H9 (cell line): ENCODE measurements at regions not wholly inside any gene's neighbourhood (a gene's known extent, or its start where the extent isn't known, plus 50 kb on each side); places are given as distances from the start of the nearest gene placed in this dataset.
A peak's percentile ranks its signal among the peaks of the same experiment; 100 is the strongest.

Experiments
- DNase-seq: peaks from one replicate; pipeline ENCODE4 v3.0.0-alpha.2; 2017
- H2AFZ ChIP-seq: one replicate; pipeline ENCODE4 v1.6.1; 2013; ENCODE audit warnings: mild to moderate bottlenecking, low read length, control low read depth, moderate library complexity
- H2AK5ac ChIP-seq: 2 replicates; pipeline ENCODE4 v1.6.1; 2013; ENCODE audit warnings: low read length, control low read depth, mixed read lengths; ENCODE audit not compliant: insufficient read length
- H2BK120ac ChIP-seq: one replicate; pipeline ENCODE4 v1.6.1; 2013; ENCODE audit warnings: low read depth, mild to moderate bottlenecking, low read length, control low read depth, inconsistent platforms; ENCODE audit not compliant: poor library complexity, severe bottlenecking
- H2BK12ac ChIP-seq: 2 replicates; pipeline ENCODE4 v1.6.1; 2013; ENCODE audit warnings: low read length, control low read depth, mixed read lengths, low read depth; ENCODE audit not compliant: insufficient read length
- H2BK15ac ChIP-seq: 2 replicates; pipeline ENCODE4 v1.6.1; 2013; ENCODE audit warnings: low read depth, low read length, control low read depth
- H2BK20ac ChIP-seq: one replicate; pipeline ENCODE4 v1.6.1; 2013; ENCODE audit warnings: low read depth, mild to moderate bottlenecking, low read length, control low read depth, inconsistent platforms; ENCODE audit not compliant: poor library complexity, severe bottlenecking
- H2BK5ac ChIP-seq: 2 replicates; pipeline ENCODE4 v1.6.1; 2013; ENCODE audit warnings: low read length, control low read depth, mixed read lengths; ENCODE audit not compliant: insufficient read length
- H3K14ac ChIP-seq: 2 replicates; pipeline ENCODE4 v1.6.1; 2013; ENCODE audit warnings: low read length, control low read depth; ENCODE audit not compliant: insufficient read depth
- H3K18ac ChIP-seq: 2 replicates; pipeline ENCODE4 v1.6.1; 2013; ENCODE audit warnings: low read depth, mild to moderate bottlenecking, mixed read lengths, low read length, control low read depth; ENCODE audit not compliant: insufficient read length
- H3K23ac ChIP-seq: 2 replicates; pipeline ENCODE4 v1.6.1; 2013; ENCODE audit warnings: low read length, control low read depth, mixed read lengths, low read depth; ENCODE audit not compliant: insufficient read length
- H3K23me2 ChIP-seq: 2 replicates; pipeline ENCODE4 v1.6.1; 2013; ENCODE audit warnings: low read depth, mild to moderate bottlenecking, mixed read lengths, low read length, control low read depth; ENCODE audit not compliant: insufficient read length, poor library complexity, severe bottlenecking
- H3K27ac ChIP-seq: 2 replicates; pipeline ENCODE4 v1.5.1; 2013; ENCODE audit warnings: low read length, control low read depth, mixed read lengths, low read depth; ENCODE audit not compliant: insufficient read length
- H3K27me3 ChIP-seq: 2 replicates; pipeline ENCODE4 v1.6.1; 2013; ENCODE audit warnings: low read length, control low read depth, inconsistent platforms; ENCODE audit not compliant: insufficient read depth
- H3K4ac ChIP-seq: 2 replicates; pipeline ENCODE4 v1.6.1; 2013; ENCODE audit warnings: low read depth, mild to moderate bottlenecking, control low read depth, inconsistent platforms, low read length, moderate library complexity
- H3K4me1 ChIP-seq: 2 replicates; pipeline ENCODE4 v1.6.1; 2013; ENCODE audit warnings: low read length, control low read depth, inconsistent platforms; ENCODE audit not compliant: insufficient read depth
- H3K4me2 ChIP-seq: 2 replicates; pipeline ENCODE4 v1.6.1; 2013; ENCODE audit warnings: low read length, control low read depth, mixed read lengths; ENCODE audit not compliant: insufficient read length, insufficient read depth
- H3K56ac ChIP-seq: 2 replicates; pipeline ENCODE4 v1.6.1; 2013; ENCODE audit warnings: low read depth, mild to moderate bottlenecking, mixed read lengths, low read length, control low read depth; ENCODE audit not compliant: insufficient read length
- H3K79me1 ChIP-seq: 2 replicates; pipeline ENCODE4 v1.6.1; 2013; ENCODE audit warnings: low read depth, mild to moderate bottlenecking, moderate library complexity, low read length, control low read depth, inconsistent platforms; ENCODE audit not compliant: insufficient read depth, poor library complexity, severe bottlenecking
- H3K79me2 ChIP-seq: 2 replicates; pipeline ENCODE4 v1.6.1; 2013; ENCODE audit warnings: low read length, control low read depth, inconsistent platforms; ENCODE audit not compliant: insufficient read depth
- H3K9ac ChIP-seq: 2 replicates; pipeline ENCODE4 v1.6.1; 2013; ENCODE audit warnings: low read length, control low read depth, mixed read lengths; ENCODE audit not compliant: insufficient read length; ENCODE audit errors: extremely low read depth
- H3K9me3 ChIP-seq: one replicate; pipeline ENCODE4 v1.6.1; 2013; ENCODE audit warnings: low read depth, low read length, inconsistent platforms; ENCODE audit not compliant: control insufficient read depth
- H3T11ph ChIP-seq: one replicate; pipeline ENCODE4 v1.6.1; 2013; ENCODE audit warnings: mild to moderate bottlenecking, low read length, control low read depth, inconsistent platforms
- H4K20me1 ChIP-seq: one replicate; pipeline ENCODE4 v1.6.1; 2013; ENCODE audit not compliant: control insufficient read depth, insufficient read length, insufficient read depth
- H4K5ac ChIP-seq: 2 replicates; pipeline ENCODE4 v1.6.1; 2013; ENCODE audit warnings: low read depth, mild to moderate bottlenecking, mixed read lengths, low read length, control low read depth; ENCODE audit not compliant: insufficient read length
- H4K8ac ChIP-seq: replicated peaks from 2 replicates; pipeline ENCODE4 v1.6.1; 2013; ENCODE audit warnings: low read length, control low read depth, mixed read lengths, low read depth; ENCODE audit not compliant: insufficient read length
- H4K91ac ChIP-seq: 2 replicates; pipeline ENCODE4 v1.6.1; 2013; ENCODE audit warnings: low read depth, mild to moderate bottlenecking, moderate library complexity, mixed read lengths, low read length, control low read depth; ENCODE audit not compliant: insufficient read length
- H3K27ac Mint-ChIP-seq, 3 experiments: 2 replicates in 2 of 3; 3 replicates in 1 of 3; pipeline ENCODE4 v1.8.0; 2020 to 2021; ENCODE audit warnings: mixed read lengths in 3 of 3, mild to moderate bottlenecking in 1 of 3, moderate library complexity in 1 of 3
- H3K27me3 Mint-ChIP-seq: 2 replicates; pipeline ENCODE4 v1.8.0; 2021; ENCODE audit warnings: low read depth, mild to moderate bottlenecking, moderate library complexity, mixed read lengths
- H3K36me3 Mint-ChIP-seq, 3 experiments: 2 replicates in 2 of 3; 3 replicates in 1 of 3; pipeline ENCODE4 v1.8.0; 2020 to 2021; ENCODE audit warnings: low read depth in 3 of 3, mixed read lengths in 3 of 3; ENCODE audit not compliant: insufficient read depth in 1 of 3
- H3K4me1 Mint-ChIP-seq, 2 experiments: 2 replicates each; pipeline ENCODE4 v1.8.0; 2020; ENCODE audit warnings: mixed read lengths in 2 of 2
- H3K4me3 Mint-ChIP-seq, 2 experiments: 2 replicates in 1 of 2; 3 replicates in 1 of 2; pipeline ENCODE4 v1.8.0; 2020 to 2021; ENCODE audit warnings: mild to moderate bottlenecking in 2 of 2, mixed read lengths in 2 of 2, moderate library complexity in 1 of 2
- H3K9me3 Mint-ChIP-seq, 2 experiments: 2 replicates in 1 of 2; 3 replicates in 1 of 2; pipeline ENCODE4 v1.8.0; 2020; ENCODE audit warnings: mild to moderate bottlenecking in 2 of 2, mixed read lengths in 2 of 2, moderate library complexity in 1 of 2
- CTCF ChIP-seq: fragments of 200-600 bp; sonication (generic); conservative IDR thresholded peaks from 3 replicates; pipeline ENCODE4 v1.8.0; 2021; ENCODE audit warnings: antibody characterized with exemption, mild to moderate bottlenecking

GRCh38 chr11:43021466-43021865 lies 290.3 kb upstream of the API5 start:
- H2BK5ac ChIP-seq: no peak overlapping the region
- no peak overlapping the region for H4K91ac ChIP-seq
- H3K14ac ChIP-seq: no peak overlapping the region
- H3K18ac ChIP-seq: no peak overlapping the region
- H2AFZ ChIP-seq: no peak overlapping the region
- H2AK5ac ChIP-seq: no peak overlapping the region
- H3K23ac ChIP-seq: no peak overlapping the region
- H3K79me2 ChIP-seq: no peaks in the 10 kb centered on the region
- no peaks in the 10 kb centered on the region; the same call in 1 of the 2 replicates for H3K27me3 Mint-ChIP-seq
- H2BK12ac ChIP-seq: no peak overlapping the region
- no peaks in the 10 kb centered on the region for H4K20me1 ChIP-seq
- H4K8ac ChIP-seq: no peak overlapping the region
- no peak overlapping the region for H3T11ph ChIP-seq
- H3K36me3 Mint-ChIP-seq: 0 out of 7 replicates have a peak, but pooled peaks cover 0 to 3% (median 0%) of the 10 kb centered on the region in 3 experiments
- no peaks in the 10 kb centered on the region for H3K4me1 Mint-ChIP-seq
- no peak overlapping the region for H3K9ac ChIP-seq
- H3K4me1 ChIP-seq: no peaks in the 10 kb centered on the region
- no peak overlapping the region for H3K4me2 ChIP-seq
- no peak overlapping the region for H3K4me3 Mint-ChIP-seq
- H4K5ac ChIP-seq: no peak overlapping the region
- H2BK20ac ChIP-seq: no peak overlapping the region
- H2BK15ac ChIP-seq: no peak overlapping the region
- no peak overlapping the region for H3K56ac ChIP-seq
- H3K27ac Mint-ChIP-seq: no peak overlapping the region
- no peaks in the 10 kb centered on the region for H3K9me3 ChIP-seq
- peak; percentile 53 for TF ChIP-seq CTCF
- H3K27me3 ChIP-seq: no peaks in the 10 kb centered on the region
- no peak overlapping the region for H3K4ac ChIP-seq
- H3K9me3 Mint-ChIP-seq: peaks cover 0 to 3% of the 10 kb centered on the region in 2 experiments; a peak in 1 of 5 replicates
- H3K27ac ChIP-seq: no peak overlapping the region
- no peak overlapping the region for H2BK120ac ChIP-seq
- DNase-seq: peak; percentile 31
- no peaks in the 10 kb centered on the region for H3K23me2 ChIP-seq
- H3K79me1 ChIP-seq: no peaks in the 10 kb centered on the region
